Astrocyte of the cerebellum (primary cell): ENCODE measurements at regions not wholly inside any gene's neighbourhood (a gene's known extent, or its start where the extent isn't known, plus 50 kb on each side); places are given as distances from the start of the nearest gene placed in this dataset.

Source experiments
- DNase-seq: peaks from one replicate; pipeline ENCODE4 v3.0.0-alpha.2; 2011; ENCODE audit warnings: low read depth
- H3K4me3 ChIP-seq: 2 replicates; pipeline ENCODE4 v1.5.1; 2011; ENCODE audit warnings: mild to moderate bottlenecking, low read depth, low read length, moderate library complexity
- CTCF ChIP-seq: IDR thresholded peaks from 2 replicates; pipeline ENCODE4 v1.5.1; 2012; ENCODE audit warnings: low read length, low read depth, moderate library complexity, mild to moderate bottlenecking; ENCODE audit errors: missing control alignments
- in situ Hi-C: cut with HindIII; loops from 2 replicates; pipeline ENCODE4 v1.10.0; 2017; ENCODE audit warnings: low sequenced_read_pairs

GRCh38 chr1:229213797-229214196, 57.1 kb upstream of the RAB4A start:
- in situ Hi-C loops = no loop called here
- TF ChIP-seq CTCF = no peak

DNA sequence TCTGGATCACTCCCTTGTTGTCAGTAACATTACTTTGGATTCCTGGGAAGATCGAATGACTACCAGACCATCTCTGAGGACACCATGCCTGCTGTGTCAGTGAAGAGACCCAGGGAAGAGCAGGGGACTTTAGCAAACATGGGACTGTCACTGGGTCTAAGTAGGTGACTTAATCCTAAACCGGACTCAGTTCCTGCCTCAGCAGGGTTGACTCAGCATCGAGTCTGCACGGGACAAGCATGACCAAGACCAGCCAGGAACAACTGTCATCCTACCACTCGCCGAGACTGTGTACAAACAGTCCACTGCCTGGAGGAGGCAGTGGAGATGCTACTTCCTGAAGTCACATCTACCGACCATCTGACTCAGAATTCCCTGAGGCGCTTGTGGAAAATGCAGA, 53.2 kb upstream of the RAB4A start:
- TF ChIP-seq CTCF = no peak
- DNase-seq = no peak
- H3K4me3 ChIP-seq = no peak overlapping the region
- in situ Hi-C loops = no loop called here

More at GRCh38 chr1:229213797-229214196, 57.1 kb upstream of the RAB4A start:
- DNase-seq = no peak
- H3K4me3 ChIP-seq = no peak overlapping the region

GRCh38 chr1:229218612-229219025, 52.3 kb upstream of the RAB4A start:
- no peak overlapping the region for H3K4me3 ChIP-seq
- TF ChIP-seq CTCF = no peak
- DNase-seq = no peak
- in situ Hi-C loops = no loop called here

DNA sequence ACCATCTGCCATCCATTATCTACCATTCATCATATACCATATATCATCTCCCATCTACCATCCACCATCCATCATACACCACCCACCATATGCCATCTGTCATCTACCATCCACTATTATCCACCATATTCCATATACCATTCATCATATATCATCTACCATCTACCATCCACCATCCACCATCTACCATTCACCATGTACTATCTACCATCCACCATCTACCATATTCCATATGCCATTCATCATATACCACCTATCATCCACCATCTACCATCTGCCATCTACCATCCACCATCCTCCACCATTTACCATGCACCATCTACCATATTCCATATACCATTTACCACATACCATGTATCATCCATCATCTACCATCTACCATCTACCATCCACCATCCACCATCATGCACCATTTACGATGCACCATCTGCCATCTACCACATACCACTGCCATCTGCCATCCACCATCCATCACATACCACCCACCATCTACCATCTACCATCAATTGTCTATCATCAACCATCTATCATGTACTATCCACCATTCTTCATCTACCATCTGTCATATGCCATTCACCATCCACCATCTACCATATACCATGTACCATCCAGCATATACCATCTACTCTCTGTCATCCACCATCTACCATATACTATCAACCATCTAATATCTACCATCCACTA, 50.6 kb upstream of the RAB4A start:
- DNase-seq = no peak
- in situ Hi-C loops = no loop called here
- H3K4me3 ChIP-seq = no peak overlapping the region
- TF ChIP-seq CTCF = no peak

DNA sequence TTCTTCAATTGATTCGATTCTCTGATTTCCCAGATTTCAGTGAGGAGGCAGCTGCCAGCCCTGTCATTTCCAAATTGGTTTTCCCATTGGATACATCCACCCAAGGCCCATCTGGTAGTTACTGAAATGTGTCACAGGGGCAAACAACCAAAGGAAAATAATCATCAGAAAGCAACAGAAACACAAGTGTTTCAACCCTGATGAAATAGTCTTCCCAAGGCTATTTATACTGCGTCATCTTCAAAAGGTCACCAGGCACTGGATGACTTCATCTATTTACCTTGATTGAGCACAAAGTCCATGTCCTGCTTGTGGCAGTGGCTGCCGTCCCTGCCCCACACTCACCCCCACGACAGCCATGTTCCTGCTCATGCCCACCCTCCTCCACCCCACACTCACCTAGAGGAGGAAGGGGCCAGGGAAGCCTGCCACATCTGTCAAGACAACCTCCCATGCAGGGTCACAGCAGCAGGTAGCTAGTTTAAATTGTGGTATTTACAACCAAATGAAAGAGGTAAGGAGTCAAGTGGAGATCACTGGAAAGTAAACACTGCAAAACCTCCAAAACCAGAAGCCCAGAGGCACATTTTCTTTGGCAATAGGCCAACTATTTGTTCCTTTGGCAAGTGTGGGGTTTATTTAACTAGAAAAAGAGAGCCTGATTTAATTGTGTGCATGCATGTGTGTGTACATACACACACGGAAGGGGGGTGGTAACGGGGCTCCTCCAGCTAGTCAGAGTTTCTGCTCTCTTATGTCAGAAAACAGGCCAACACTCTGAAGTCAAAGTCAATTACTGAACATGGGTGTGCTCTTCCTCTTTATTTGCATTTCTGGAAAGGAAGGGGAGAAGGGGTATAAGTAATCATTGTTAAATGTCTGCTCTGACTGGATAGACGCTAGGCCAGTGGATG, 49.5 kb upstream of the RAB4A start:
- TF ChIP-seq CTCF = no peak
- in situ Hi-C loops = no loop called here
- DNase-seq = peak; percentile 84
- no peak overlapping the region for H3K4me3 ChIP-seq
